ENCODE measurements at regions not wholly inside any gene's neighbourhood (a gene's known extent, or its start where the extent isn't known, plus 50 kb on each side); places are given as distances from the start of the nearest gene placed in this dataset.

DNA sequence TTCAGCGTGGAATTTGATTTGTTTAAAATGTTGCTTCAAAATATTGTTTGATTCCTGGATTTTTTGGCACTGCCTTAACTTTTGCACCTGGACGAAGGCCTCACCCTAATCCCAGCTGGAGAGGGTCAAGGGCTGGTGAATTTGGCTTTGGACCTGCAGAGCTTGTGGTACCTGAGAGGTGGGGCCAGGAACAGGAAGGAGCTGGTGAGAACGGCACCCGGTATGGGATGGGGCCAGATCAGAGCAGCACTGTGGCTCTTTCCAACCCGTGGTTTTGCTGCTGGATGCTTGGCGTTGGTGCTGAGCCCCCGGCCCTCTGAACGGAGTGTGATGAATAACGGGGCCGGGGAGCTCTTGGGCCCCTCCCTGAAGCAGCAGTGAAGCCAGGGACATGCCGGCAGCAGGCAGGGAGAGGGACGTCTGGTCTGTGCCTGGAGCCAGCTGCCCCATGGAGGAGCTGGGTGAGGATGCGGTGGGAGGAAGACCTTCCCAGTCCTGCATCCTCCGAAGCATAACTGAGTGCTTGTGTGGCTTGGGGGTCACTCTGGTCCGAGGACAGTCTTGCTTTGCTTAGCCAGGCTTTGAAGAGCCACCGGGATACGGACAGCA lies 275.4 kb downstream of the SEC14L1 start:
- TF ChIP-seq, protein P1, sequence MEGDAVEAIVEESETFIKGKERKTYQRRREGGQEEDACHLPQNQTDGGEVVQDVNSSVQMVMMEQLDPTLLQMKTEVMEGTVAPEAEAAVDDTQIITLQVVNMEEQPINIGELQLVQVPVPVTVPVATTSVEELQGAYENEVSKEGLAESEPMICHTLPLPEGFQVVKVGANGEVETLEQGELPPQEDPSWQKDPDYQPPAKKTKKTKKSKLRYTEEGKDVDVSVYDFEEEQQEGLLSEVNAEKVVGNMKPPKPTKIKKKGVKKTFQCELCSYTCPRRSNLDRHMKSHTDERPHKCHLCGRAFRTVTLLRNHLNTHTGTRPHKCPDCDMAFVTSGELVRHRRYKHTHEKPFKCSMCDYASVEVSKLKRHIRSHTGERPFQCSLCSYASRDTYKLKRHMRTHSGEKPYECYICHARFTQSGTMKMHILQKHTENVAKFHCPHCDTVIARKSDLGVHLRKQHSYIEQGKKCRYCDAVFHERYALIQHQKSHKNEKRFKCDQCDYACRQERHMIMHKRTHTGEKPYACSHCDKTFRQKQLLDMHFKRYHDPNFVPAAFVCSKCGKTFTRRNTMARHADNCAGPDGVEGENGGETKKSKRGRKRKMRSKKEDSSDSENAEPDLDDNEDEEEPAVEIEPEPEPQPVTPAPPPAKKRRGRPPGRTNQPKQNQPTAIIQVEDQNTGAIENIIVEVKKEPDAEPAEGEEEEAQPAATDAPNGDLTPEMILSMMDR (IDR thresholded peaks at IDR 0.05; ENCODE audit: insufficient read depth, low read length, poor library complexity, severe bottlenecking), result no peak
- TF ChIP-seq EZH2phosphoT487 (conservative IDR thresholded peaks at IDR 0.05; ENCODE audit: low read length), result no peak
